SH-SY5Y (cell line): ENCODE measurements at regions not wholly inside any gene's neighbourhood (a gene's known extent, or its start where the extent isn't known, plus 50 kb on each side); places are given as distances from the start of the nearest gene placed in this dataset.

Experiments
- GATA2 ChIP-seq: IDR thresholded peaks from 2 replicates; pipeline ENCODE4 v1.6.1; 2011; ENCODE audit warnings: mild to moderate bottlenecking, low read depth, low read length
- GATA3 ChIP-seq: IDR thresholded peaks from 2 replicates; pipeline ENCODE4 v1.6.1; 2011; ENCODE audit warnings: low read depth, mild to moderate bottlenecking, low read length, moderate library complexity

GRCh38 chr13:31944262-31945160 is 87.1 kb upstream of the FRY start:
- TF ChIP-seq GATA3 (no peak), GATA2 (no peak)
